H1 (cell line): ENCODE measurements at regions not wholly inside any gene's neighbourhood (a gene's known extent, or its start where the extent isn't known, plus 50 kb on each side); places are given as distances from the start of the nearest gene placed in this dataset.

ENCODE experiments used
- CTCF ChIA-PET: fragments of 300-600 bp; sonication (Branson Sonifier 250); formaldehyde crosslinking; loops from one replicate; lab custom pipeline; 2021; ENCODE audit not compliant: partially characterized antibody; lab: Charles Lee
- POLR2A ChIA-PET: fragments of 300-600 bp; sonication (Branson Sonifier 250); formaldehyde crosslinking; loops from one replicate; lab custom pipeline; 2021; ENCODE audit warnings: inconsistent platforms; ENCODE audit not compliant: partially characterized antibody; lab: Charles Lee
- DNase-seq, 2 experiments: peaks; one replicate each; pipeline versions ENCODE4 v3.0.0 to v3.0.0-alpha.2; 2010 to 2022; ENCODE audit warnings: low spot score in 2 of 2, low read depth in 1 of 2, mixed read lengths in 1 of 2
- FAIRE-seq: peaks from 2 replicates; lab custom pipeline; 2011; peaks lifted over from hg19 to GRCh38; lab: Jason Lieb, UNC
- H2AFZ ChIP-seq: 2 replicates; pipeline ENCODE4 v1.8.1; 2012; ENCODE audit warnings: low read length, inconsistent platforms
- H2AK5ac ChIP-seq: 2 replicates; pipeline ENCODE4 v1.6.1; 2013; ENCODE audit warnings: low read depth, low read length
- H2BK120ac ChIP-seq: replicated peaks from 2 replicates; pipeline ENCODE3; 2013; ENCODE audit warnings: low read depth, low read length, inconsistent platforms
- H2BK12ac ChIP-seq: 2 replicates; pipeline ENCODE4 v1.6.1; 2013; ENCODE audit warnings: low read depth, low read length
- H2BK15ac ChIP-seq: 2 replicates; pipeline ENCODE4 v1.6.1; 2013; ENCODE audit warnings: low read length
- H2BK20ac ChIP-seq: 2 replicates; pipeline ENCODE4 v1.6.1; 2013; ENCODE audit warnings: low read length
- H2BK5ac ChIP-seq: 2 replicates; pipeline ENCODE4 v1.6.1; 2013; ENCODE audit warnings: low read depth, low read length
- H3K14ac ChIP-seq: 2 replicates; pipeline ENCODE4 v1.6.1; 2013; ENCODE audit warnings: inconsistent platforms; ENCODE audit not compliant: insufficient read length
- H3K18ac ChIP-seq: 2 replicates; pipeline ENCODE4 v1.6.1; 2013; ENCODE audit warnings: low read length; ENCODE audit errors: extremely low read depth
- H3K23ac ChIP-seq: 2 replicates; pipeline ENCODE4 v1.6.1; 2013; ENCODE audit warnings: inconsistent platforms; ENCODE audit not compliant: insufficient read length
- H3K23me2 ChIP-seq: 2 replicates; pipeline ENCODE4 v1.6.1; 2013; ENCODE audit warnings: low read depth, low read length
- H3K27ac ChIP-seq: 2 replicates; pipeline ENCODE4 v1.6.1; 2011; ENCODE audit warnings: low read depth, low read length, inconsistent platforms
- H3K27me3 ChIP-seq, 4 experiments: replicated peaks in 1 of 4; 1 replicate in 1 of 4; 2 replicates in 3 of 4; pipeline versions ENCODE4 v1.6.1 to v1.8.1; 2011 to 2013; ENCODE audit warnings: low read length in 3 of 4, mild to moderate bottlenecking in 3 of 4, inconsistent platforms in 2 of 4, mixed read lengths in 2 of 4, moderate library complexity in 1 of 4; ENCODE audit not compliant: control insufficient read depth in 3 of 4, insufficient read depth in 3 of 4; ENCODE audit errors: extremely low read depth in 1 of 4
- H3K36me3 ChIP-seq, 4 experiments: 2 replicates each; pipeline versions ENCODE4 v1.6.1 to v1.8.1; 2011 to 2013; ENCODE audit warnings: mild to moderate bottlenecking in 4 of 4, low read length in 3 of 4, moderate library complexity in 2 of 4, control low read depth in 1 of 4, inconsistent platforms in 1 of 4; ENCODE audit not compliant: insufficient read depth in 4 of 4, control insufficient read depth in 2 of 4
- H3K4ac ChIP-seq: replicated peaks from 2 replicates; pipeline ENCODE3; 2013; ENCODE audit warnings: low read length, low read depth, mixed read lengths, inconsistent platforms; ENCODE audit not compliant: insufficient read length
- H3K4me1 ChIP-seq, 4 experiments: replicated peaks in 1 of 4; 1 replicate in 1 of 4; 2 replicates in 3 of 4; pipeline versions ENCODE4 v1.6.1 to v1.8.1; 2011 to 2013; ENCODE audit warnings: low read length in 3 of 4, inconsistent platforms in 2 of 4, mixed read lengths in 1 of 4; ENCODE audit not compliant: insufficient read depth in 4 of 4, control insufficient read depth in 3 of 4
- H3K4me2 ChIP-seq, 2 experiments: 2 replicates each; pipeline versions ENCODE4 v1.6.1 to v1.8.1; 2011 to 2013; ENCODE audit warnings: low read depth in 2 of 2, low read length in 2 of 2, control low read depth in 1 of 2, inconsistent platforms in 1 of 2, mild to moderate bottlenecking in 1 of 2; ENCODE audit not compliant: insufficient read depth in 1 of 2
- H3K4me3 ChIP-seq, 4 experiments: fragments of 200-600, 300-600 bp in 1 of 4; sonication (generic), shearing (Covaris generic), sonication (Bioruptor Twin) in 1 of 4; 2 replicates each; pipeline versions ENCODE4 v1.5.1 to v1.8.1; 2011 to 2016; ENCODE audit warnings: low read length in 4 of 4, low read depth in 3 of 4, control low read depth in 2 of 4, inconsistent platforms in 2 of 4, mild to moderate bottlenecking in 2 of 4, mixed read lengths in 1 of 4, moderate library complexity in 1 of 4; ENCODE audit not compliant: insufficient read depth in 2 of 4; ENCODE audit errors: extremely low read depth in 1 of 4
- H3K56ac ChIP-seq: replicated peaks from 2 replicates; pipeline ENCODE3; 2013; ENCODE audit warnings: low read depth, mild to moderate bottlenecking, mixed read lengths, low read length, inconsistent platforms; ENCODE audit not compliant: insufficient read length
- H3K79me1 ChIP-seq: 2 replicates; pipeline ENCODE4 v1.6.1; 2013; ENCODE audit warnings: low read depth, low read length, control low read depth
- H3K79me2 ChIP-seq, 2 experiments: 2 replicates each; pipeline versions ENCODE4 v1.6.1 to v1.8.1; 2012 to 2013; ENCODE audit warnings: low read length in 2 of 2, mild to moderate bottlenecking in 2 of 2, inconsistent platforms in 1 of 2; ENCODE audit not compliant: insufficient read depth in 2 of 2, control insufficient read depth in 1 of 2
- H3K9ac ChIP-seq, 4 experiments: replicated peaks in 1 of 4; 1 replicate in 1 of 4; 2 replicates in 3 of 4; pipeline versions ENCODE4 v1.6.1 to v1.8.1; 2011 to 2013; ENCODE audit warnings: low read depth in 3 of 4, low read length in 3 of 4, control low read depth in 2 of 4, mild to moderate bottlenecking in 2 of 4, moderate library complexity in 2 of 4, inconsistent platforms in 1 of 4; ENCODE audit errors: extremely low read depth in 1 of 4
- H3K9me3 ChIP-seq, 2 experiments: 2 replicates each; pipeline versions ENCODE4 v1.6.1 to v1.8.1; 2012 to 2013; ENCODE audit warnings: mild to moderate bottlenecking in 2 of 2, moderate library complexity in 2 of 2, control low read depth in 1 of 2, inconsistent platforms in 1 of 2, low read depth in 1 of 2, low read length in 1 of 2, mixed read lengths in 1 of 2; ENCODE audit not compliant: insufficient read depth in 2 of 2
- H4K20me1 ChIP-seq, 2 experiments: replicated peaks in 1 of 2; 2 replicates each; pipeline versions ENCODE3 to v1.8.1; 2011 to 2013; ENCODE audit warnings: inconsistent platforms in 2 of 2, low read length in 2 of 2, mild to moderate bottlenecking in 1 of 2; ENCODE audit not compliant: insufficient read depth in 2 of 2, control insufficient read depth in 1 of 2
- H4K5ac ChIP-seq: 2 replicates; pipeline ENCODE4 v1.6.1; 2013; ENCODE audit warnings: low read length, low read depth, mixed read lengths, inconsistent platforms; ENCODE audit not compliant: insufficient read length
- H4K8ac ChIP-seq: 2 replicates; pipeline ENCODE4 v1.8.0; 2013; ENCODE audit warnings: mild to moderate bottlenecking, moderate library complexity, low read length, inconsistent platforms; ENCODE audit not compliant: insufficient read depth; ENCODE audit errors: extremely low read depth
- H4K91ac ChIP-seq: replicated peaks from 2 replicates; pipeline ENCODE3; 2013; ENCODE audit warnings: low read length, mixed read lengths, inconsistent platforms; ENCODE audit not compliant: insufficient read length
- ASH2L ChIP-seq: fragments of 200-600, 300-600 bp; sonication (generic); IDR thresholded peaks from one replicate; pipeline ENCODE4 v1.7.1; 2017; ENCODE audit warnings: low read length
- BACH1 ChIP-seq: IDR thresholded peaks from 2 replicates; pipeline ENCODE4 v1.6.1; 2012; ENCODE audit warnings: low read length, improper control_type of control experiment
- CEBPB ChIP-seq: IDR thresholded peaks from 2 replicates; pipeline ENCODE4 v1.6.1; 2012; ENCODE audit warnings: low read depth, low read length
- CHD1 ChIP-seq: IDR thresholded peaks from 2 replicates; pipeline ENCODE4 v1.6.1; 2012; ENCODE audit warnings: low read depth, low read length, improper control_type of control experiment
- EP300 ChIP-seq, 2 experiments: IDR thresholded peaks; 1 replicate in 1 of 2; 2 replicates in 1 of 2; pipeline ENCODE4 v1.6.1; 2011 to 2012; ENCODE audit warnings: low read depth in 2 of 2, low read length in 2 of 2, mild to moderate bottlenecking in 2 of 2, borderline replicate concordance in 1 of 2, inconsistent platforms in 1 of 2, moderate library complexity in 1 of 2
- KDM5A ChIP-seq: fragments of 200-600 bp; IDR thresholded peaks from 2 replicates; pipeline ENCODE4 v1.7.1; 2012; ENCODE audit warnings: mild to moderate bottlenecking, low read length, inconsistent platforms, mixed read lengths
- NANOG ChIP-seq: IDR thresholded peaks from 2 replicates; pipeline ENCODE4 v1.6.1; 2011; ENCODE audit warnings: low read length, low read depth, mild to moderate bottlenecking, inconsistent platforms; ENCODE audit not compliant: insufficient read depth, poor library complexity, severe bottlenecking
- SIRT6 ChIP-seq: IDR thresholded peaks from one replicate; pipeline ENCODE4 v1.7.1; 2012; ENCODE audit warnings: low read length, inconsistent platforms
- TCF12 ChIP-seq: IDR thresholded peaks from 2 replicates; pipeline ENCODE4 v1.6.1; 2011; ENCODE audit warnings: low read depth, mild to moderate bottlenecking, low read length
- ZNF274 ChIP-seq: IDR thresholded peaks from 2 replicates; pipeline ENCODE4 v1.7.0; 2012; ENCODE audit warnings: low read length, borderline replicate concordance; ENCODE audit errors: extremely low read depth
- WGBS, 2 experiments: shearing (Covaris generic) in 1 of 2; methylation state at CpG; one replicate each; pipeline versions ENCODE4 v1.1.6 to v1.1.7; 2013 to 2015; ENCODE audit warnings: low lambda C conversion rate in 2 of 2, mixed read lengths in 2 of 2, inconsistent platforms in 1 of 2, low coverage in 1 of 2, missing lambda C conversion rate in 1 of 2; ENCODE audit not compliant: insufficient replicate concordance in 2 of 2, insufficient coverage in 1 of 2, insufficient read length in 1 of 2; ENCODE audit errors: extremely low coverage in 1 of 2, missing lambda C conversion rate in 1 of 2; 5-methylcytosine and 5-hydroxymethylcytosine counted together
- TF ChIP-seq, protein P1 (sequence below): IDR thresholded peaks from 2 replicates; pipeline ENCODE4 v1.6.1; 2012; ENCODE audit warnings: inconsistent platforms
- TF ChIP-seq, protein P2 (sequence below): IDR thresholded peaks from 2 replicates; pipeline ENCODE4 v1.6.1; 2012; ENCODE audit warnings: inconsistent platforms

DNA sequence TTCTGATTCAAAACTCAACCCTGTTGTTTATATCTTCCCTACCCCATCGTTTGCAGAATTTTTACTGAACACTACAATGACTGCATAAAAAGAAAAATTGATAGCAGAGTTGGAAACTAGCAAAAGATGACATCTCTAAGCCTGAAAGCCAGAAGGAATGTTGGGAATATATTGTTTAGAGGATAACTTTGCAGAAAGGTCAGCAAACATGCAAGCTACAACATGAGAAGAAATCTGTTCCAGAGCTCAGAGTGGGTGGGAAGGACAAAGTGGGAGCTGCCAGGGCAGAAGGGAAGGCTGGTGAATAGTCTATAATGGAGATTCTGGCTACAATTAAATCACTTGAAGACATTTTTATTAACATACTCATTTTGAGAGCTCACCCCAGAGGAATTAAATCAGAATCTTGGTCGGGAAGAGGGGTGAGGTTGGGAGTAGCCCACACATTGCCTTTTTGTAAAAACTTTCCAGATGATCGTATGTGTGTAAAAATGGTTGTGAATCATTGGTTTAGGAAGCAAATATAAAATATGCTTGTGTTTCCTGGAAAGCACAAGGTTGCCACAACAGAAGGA is 574.8 kb downstream of the FLRT2 start:
- no peaks in the 10 kb centered on the region for H3K79me1 ChIP-seq
- POLR2A ChIA-PET = no interaction called here
- no peak for TF ChIP-seq KDM5A
- TF ChIP-seq CHD1 = no peak
- no peak for TF ChIP-seq EP300 (IDR thresholded peaks at IDR 0.05; ENCODE audit: borderline replicate concordance in 1 of 2, low read depth in 2 of 2, low read length in 2 of 2)
- no peak for TF ChIP-seq BACH1
- TF ChIP-seq, protein P1, sequence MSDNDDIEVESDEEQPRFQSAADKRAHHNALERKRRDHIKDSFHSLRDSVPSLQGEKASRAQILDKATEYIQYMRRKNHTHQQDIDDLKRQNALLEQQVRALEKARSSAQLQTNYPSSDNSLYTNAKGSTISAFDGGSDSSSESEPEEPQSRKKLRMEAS = no peak
- TF ChIP-seq, protein P2, sequence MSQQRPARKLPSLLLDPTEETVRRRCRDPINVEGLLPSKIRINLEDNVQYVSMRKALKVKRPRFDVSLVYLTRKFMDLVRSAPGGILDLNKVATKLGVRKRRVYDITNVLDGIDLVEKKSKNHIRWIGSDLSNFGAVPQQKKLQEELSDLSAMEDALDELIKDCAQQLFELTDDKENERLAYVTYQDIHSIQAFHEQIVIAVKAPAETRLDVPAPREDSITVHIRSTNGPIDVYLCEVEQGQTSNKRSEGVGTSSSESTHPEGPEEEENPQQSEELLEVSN = no peak
- TF ChIP-seq CEBPB = no peak
- TF ChIP-seq TCF12 = no peak
- no peak for TF ChIP-seq NANOG
- no peak for TF ChIP-seq ZNF274
- no peak for TF ChIP-seq SIRT6
- TF ChIP-seq ASH2L = no peak

More for the DNA sequence above, 574.8 kb downstream of the FLRT2 start:
- Histone ChIP-seq H3K14ac (no peak overlapping the region), H3K23me2 (no peaks in the 10 kb centered on the region), H2BK20ac (no peak overlapping the region), H3K4me1 (peaks cover 0 to 5% (median 0%) of the 10 kb centered on the region in 4 experiments; a peak in 1 of 7 replicates), H3K79me2 (no peaks in the 10 kb centered on the region), H4K20me1 (no peaks in the 10 kb centered on the region), H3K4me2 (no peak overlapping the region), H3K4ac (no peak overlapping the region), H4K5ac (no peak overlapping the region), H2BK12ac (no peak overlapping the region), H3K18ac (no peak overlapping the region), H2BK15ac (no peak overlapping the region), H3K36me3 (no peaks in the 10 kb centered on the region), H4K91ac (no peak overlapping the region), H3K27ac (no peak overlapping the region), H3K9ac (no peak overlapping the region), H3K23ac (no peak overlapping the region), H2AK5ac (no peak overlapping the region), H3K4me3 (no peak overlapping the region), H3K56ac (no peak overlapping the region), H2AFZ (no peak overlapping the region), H3K27me3 (no peaks in the 10 kb centered on the region), H2BK120ac (no peak overlapping the region), H2BK5ac (no peak overlapping the region), H3K9me3 (no peaks in the 10 kb centered on the region; a peak in 1 of 4 replicates), H4K8ac (no peak overlapping the region)
- no peak for FAIRE-seq
- no peak for DNase-seq
- 94% methylated on average over 3 of the region's 3 CpGs; no CpG with 5 or more reads in 1 of the 2 experiments for WGBS, 2 experiments
- CTCF ChIA-PET = no interaction called here
